OCI-LY3 (cell line): ENCODE measurements at regions not wholly inside any gene's neighbourhood (a gene's known extent, or its start where the extent isn't known, plus 50 kb on each side); places are given as distances from the start of the nearest gene placed in this dataset.

Experiments used
- H2AFZ ChIP-seq: fragments of 200-600, 300-600 bp; shearing (Covaris generic); 2 replicates; pipeline ENCODE4 v1.6.0; 2014; ENCODE audit warnings: antibody characterized with exemption, low read depth, low read length
- H3K27ac ChIP-seq: fragments of 200-600, 300-600 bp; sonication (generic); 2 replicates; pipeline ENCODE4 v1.5.1; 2014; ENCODE audit warnings: mild to moderate bottlenecking, low read length, moderate library complexity, mixed read lengths
- H3K27me3 ChIP-seq: fragments of 200-600, 300-600 bp; sonication (generic); 2 replicates; pipeline ENCODE4 v1.6.1; 2014; ENCODE audit warnings: low read depth, low read length, mixed read lengths
- H3K36me3 ChIP-seq: fragments of 200-600, 300-600 bp; sonication (generic); replicated peaks from 2 replicates; pipeline ENCODE3; 2014; ENCODE audit warnings: low read depth, low read length, mixed read lengths
- H3K4me1 ChIP-seq: fragments of 300-600, 200-600 bp; sonication (generic); 2 replicates; pipeline ENCODE4 v1.6.1; 2014; ENCODE audit warnings: low read length, mixed read lengths
- H3K4me2 ChIP-seq: fragments of 200-600, 300-600 bp; sonication (generic); 2 replicates; pipeline ENCODE4 v1.6.1; 2014; ENCODE audit warnings: low read length, mixed read lengths
- H3K4me3 ChIP-seq: fragments of 300-600, 200-600 bp; sonication (generic); 2 replicates; pipeline ENCODE4 v1.5.1; 2014; ENCODE audit warnings: antibody characterized with exemption, mild to moderate bottlenecking, low read length, moderate library complexity
- H3K79me2 ChIP-seq: fragments of 300-600, 200-600 bp; shearing (Covaris generic); 2 replicates; pipeline ENCODE4 v1.6.1; 2014; ENCODE audit warnings: mild to moderate bottlenecking, low read length, mixed read lengths
- H3K9ac ChIP-seq: fragments of 300-600, 200-600 bp; shearing (Covaris generic); 2 replicates; pipeline ENCODE4 v1.6.0; 2014; ENCODE audit warnings: mild to moderate bottlenecking, low read length, moderate library complexity
- H3K9me3 ChIP-seq: fragments of 200-600, 300-600 bp; shearing (Covaris generic); 2 replicates; pipeline ENCODE4 v1.6.1; 2014; ENCODE audit warnings: low read length, mixed read lengths; ENCODE audit not compliant: insufficient read depth
- H4K20me1 ChIP-seq: fragments of 200-600, 300-600 bp; sonication (generic); 2 replicates; pipeline ENCODE4 v1.6.1; 2016; ENCODE audit warnings: low read length, mixed read lengths; ENCODE audit not compliant: insufficient read depth
- EZH2phosphoT487 ChIP-seq: fragments of 200-600 bp; shearing (Covaris generic); IDR thresholded peaks from 2 replicates; pipeline ENCODE4 v1.6.1; 2018; ENCODE audit warnings: antibody characterized with exemption, mixed run types, low read depth
- TF ChIP-seq, protein P1 (sequence below): fragments of 200-600, 300-600 bp; sonication (generic); IDR thresholded peaks from 2 replicates; pipeline ENCODE4 v1.5.1; 2014; ENCODE audit warnings: antibody characterized with exemption, low read length, low read depth

DNA sequence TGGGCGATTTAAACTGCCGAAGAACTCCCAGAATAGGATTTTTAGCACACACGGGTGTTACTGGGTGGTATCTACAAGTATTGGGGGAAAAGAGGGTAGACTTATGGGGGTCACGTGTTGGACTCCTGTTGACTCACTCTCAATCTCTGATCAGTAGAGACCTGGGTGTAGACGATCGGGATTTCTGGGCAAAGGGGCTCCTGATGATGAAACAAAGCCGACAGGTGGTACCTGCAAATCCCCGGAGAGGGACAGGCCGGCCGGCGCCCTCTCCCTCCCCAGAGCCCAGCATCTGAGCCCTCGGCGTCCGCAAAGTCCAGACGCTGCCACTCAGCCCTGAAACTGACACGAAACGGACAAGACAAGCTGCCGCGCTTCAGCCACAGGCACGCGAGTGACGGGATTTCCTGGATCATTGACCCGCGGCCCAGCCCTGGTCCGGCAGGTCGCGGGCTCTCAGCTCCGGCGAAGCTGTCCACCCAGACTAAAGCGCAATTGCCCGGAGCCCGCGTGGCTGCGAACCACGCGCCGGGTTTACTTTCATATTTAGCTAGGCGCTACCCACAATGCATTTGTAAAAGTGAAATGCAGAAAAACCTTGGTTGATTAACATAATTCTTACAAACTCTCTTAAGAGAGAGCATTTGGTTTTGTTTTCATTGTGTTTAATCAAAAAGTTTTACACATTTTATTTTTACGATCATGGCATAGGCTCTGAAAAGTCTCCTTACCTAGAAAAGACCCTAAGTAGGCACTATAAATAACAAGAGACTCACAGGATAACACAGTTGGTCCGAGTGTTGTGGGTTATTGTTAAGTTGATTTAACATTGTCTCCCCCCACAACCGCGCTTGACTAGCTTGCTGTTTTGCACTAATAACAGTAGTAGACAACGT lies 56.9 kb upstream of the EZH2 start:
- Histone ChIP-seq H3K79me2 (peaks cover 29% of the 10 kb centered on the region), H3K9me3 (no peaks in the 10 kb centered on the region), H3K4me1 (peaks cover 17% of the 10 kb centered on the region), H3K9ac (peak overlapping the region; percentile 96), H3K27me3 (no peaks in the 10 kb centered on the region), H3K4me3 (peak overlapping the region; percentile 85), H4K20me1 (no peaks in the 10 kb centered on the region), H2AFZ (peak overlapping the region; percentile 48; the same call in 1 of the 2 replicates), H3K27ac (peak overlapping the region; percentile 89), H3K36me3 (peaks cover 6% of the 10 kb centered on the region), H3K4me2 (peak overlapping the region; percentile 91)
- TF ChIP-seq EZH2phosphoT487: no peak
- TF ChIP-seq, protein P1, sequence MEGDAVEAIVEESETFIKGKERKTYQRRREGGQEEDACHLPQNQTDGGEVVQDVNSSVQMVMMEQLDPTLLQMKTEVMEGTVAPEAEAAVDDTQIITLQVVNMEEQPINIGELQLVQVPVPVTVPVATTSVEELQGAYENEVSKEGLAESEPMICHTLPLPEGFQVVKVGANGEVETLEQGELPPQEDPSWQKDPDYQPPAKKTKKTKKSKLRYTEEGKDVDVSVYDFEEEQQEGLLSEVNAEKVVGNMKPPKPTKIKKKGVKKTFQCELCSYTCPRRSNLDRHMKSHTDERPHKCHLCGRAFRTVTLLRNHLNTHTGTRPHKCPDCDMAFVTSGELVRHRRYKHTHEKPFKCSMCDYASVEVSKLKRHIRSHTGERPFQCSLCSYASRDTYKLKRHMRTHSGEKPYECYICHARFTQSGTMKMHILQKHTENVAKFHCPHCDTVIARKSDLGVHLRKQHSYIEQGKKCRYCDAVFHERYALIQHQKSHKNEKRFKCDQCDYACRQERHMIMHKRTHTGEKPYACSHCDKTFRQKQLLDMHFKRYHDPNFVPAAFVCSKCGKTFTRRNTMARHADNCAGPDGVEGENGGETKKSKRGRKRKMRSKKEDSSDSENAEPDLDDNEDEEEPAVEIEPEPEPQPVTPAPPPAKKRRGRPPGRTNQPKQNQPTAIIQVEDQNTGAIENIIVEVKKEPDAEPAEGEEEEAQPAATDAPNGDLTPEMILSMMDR: no peak

DNA sequence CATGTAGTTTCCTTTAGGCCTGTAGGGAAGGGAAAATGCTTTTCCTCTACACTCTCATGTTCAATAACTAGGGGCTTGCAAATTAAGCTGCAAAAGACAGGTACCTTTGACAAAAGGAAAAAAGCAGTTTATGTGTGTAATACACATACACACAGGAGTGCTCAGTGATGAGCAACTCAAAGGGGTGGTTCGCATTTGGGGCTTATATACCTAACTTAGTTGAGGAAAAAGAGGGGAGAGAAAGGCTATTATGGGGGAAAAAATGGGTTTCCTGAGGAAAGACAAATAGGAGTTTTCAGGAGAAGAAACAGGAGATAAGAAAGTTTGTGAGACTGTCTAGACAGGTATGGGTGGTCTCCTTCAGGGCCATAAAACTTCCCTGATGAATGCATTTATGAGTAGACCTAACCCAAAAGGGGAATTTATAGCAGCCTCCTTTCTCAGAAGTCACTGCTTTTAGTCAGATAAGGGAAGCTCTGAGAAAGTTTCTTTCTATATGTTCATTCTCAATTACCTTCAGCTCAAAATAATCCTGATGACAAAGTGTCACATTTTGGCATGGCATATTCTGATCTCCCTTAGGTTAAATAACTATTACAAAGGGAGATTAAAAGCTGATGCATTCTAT lies 55.2 kb upstream of the EZH2 start:
- no peaks in the 10 kb centered on the region for H3K9me3 ChIP-seq
- peak overlapping the region; percentile 85 for H3K4me3 ChIP-seq
- H3K27me3 ChIP-seq: no peaks in the 10 kb centered on the region
- peak overlapping the region; percentile 89 for H3K27ac ChIP-seq
- no peaks in the 10 kb centered on the region for H4K20me1 ChIP-seq
- peak overlapping the region; percentile 96 for H3K9ac ChIP-seq
- peaks cover 23% of the 10 kb centered on the region for H3K4me1 ChIP-seq
- H3K4me2 ChIP-seq: peak overlapping the region; percentile 91
- peaks cover 38% of the 10 kb centered on the region for H3K79me2 ChIP-seq
- TF ChIP-seq EZH2phosphoT487: no peak
- TF ChIP-seq, protein P1: no peak
- H2AFZ ChIP-seq: no peak overlapping the region
- peaks cover 13% of the 10 kb centered on the region for H3K36me3 ChIP-seq

DNA sequence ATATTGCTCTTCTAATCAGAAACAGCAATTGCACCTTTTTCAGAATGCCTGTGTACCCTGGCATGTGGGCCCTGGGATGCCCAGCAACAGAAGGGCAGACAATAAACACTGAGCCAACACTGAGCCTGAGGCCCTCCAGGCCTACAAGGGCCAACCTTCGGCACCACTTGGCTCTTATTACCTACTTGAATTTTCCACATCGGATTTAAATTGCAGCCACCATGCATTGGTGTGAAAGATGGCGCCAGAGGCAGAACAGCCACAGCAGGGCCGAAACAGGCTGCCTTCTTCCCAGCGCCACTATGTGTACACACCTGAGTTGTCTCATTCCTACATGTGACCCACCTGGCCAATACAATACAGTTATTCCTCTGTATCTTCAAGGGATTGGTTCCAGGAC lies 51.4 kb upstream of the EZH2 start:
- no peak overlapping the region for H3K9ac ChIP-seq
- H3K4me3 ChIP-seq: no peak overlapping the region
- H3K4me2 ChIP-seq: no peak overlapping the region
- H3K27ac ChIP-seq: no peak overlapping the region
- TF ChIP-seq, protein P1: no peak
- TF ChIP-seq EZH2phosphoT487: no peak
- H3K9me3 ChIP-seq: no peaks in the 10 kb centered on the region
- peaks cover 35% of the 10 kb centered on the region for H3K4me1 ChIP-seq
- H2AFZ ChIP-seq: no peak overlapping the region
- peaks cover 19% of the 10 kb centered on the region for H3K36me3 ChIP-seq
- 0 out of 2 replicates have a peak, but pooled peaks cover 5% of the 10 kb centered on the region for H4K20me1 ChIP-seq
- H3K79me2 ChIP-seq: peaks cover 42% of the 10 kb centered on the region
- no peaks in the 10 kb centered on the region for H3K27me3 ChIP-seq
